ENCODE measurements at regions not wholly inside any gene's neighbourhood (a gene's known extent, or its start where the extent isn't known, plus 50 kb on each side); places are given as distances from the start of the nearest gene placed in this dataset.

DNA sequence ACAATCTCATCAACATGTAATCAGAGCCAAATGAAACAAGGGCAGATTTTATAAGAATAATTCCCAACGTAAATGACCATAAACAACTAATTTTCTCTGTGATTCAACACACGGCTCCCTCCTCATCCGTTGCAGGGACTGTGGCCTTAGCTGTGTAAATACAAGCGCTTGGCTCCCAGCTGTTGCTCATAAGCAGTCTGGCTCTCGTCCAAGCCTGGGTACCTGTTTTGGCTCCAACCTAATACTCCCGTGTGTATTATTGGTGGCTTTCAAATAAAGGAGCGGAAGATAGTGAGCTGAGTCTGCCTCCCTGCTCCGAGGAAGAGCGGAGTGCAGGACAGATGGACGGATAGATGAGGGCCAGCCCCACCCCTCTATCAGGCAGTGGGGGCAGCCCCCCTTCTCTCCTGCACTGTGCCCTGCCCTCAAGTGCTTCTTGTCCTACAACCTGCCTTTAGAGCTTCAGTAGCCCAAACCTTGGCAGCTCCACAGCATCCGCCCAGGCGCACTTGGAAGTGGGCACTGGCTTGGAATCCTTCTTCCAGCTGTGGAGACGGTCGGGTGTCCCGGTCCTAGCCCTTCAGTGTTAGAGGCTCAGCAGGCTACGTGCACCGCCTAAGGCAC lies 670.9 kb downstream of the BRD1 start:
- no peak for DNase-seq

GRCh38 chr22:49155770-49156580 lies 671.7 kb downstream of the BRD1 start:
- no peak for DNase-seq

- DNase-seq, result no peak
Observed at GRCh38 chr22:49155039-49155769, 672.5 kb downstream of the BRD1 start.

DNA sequence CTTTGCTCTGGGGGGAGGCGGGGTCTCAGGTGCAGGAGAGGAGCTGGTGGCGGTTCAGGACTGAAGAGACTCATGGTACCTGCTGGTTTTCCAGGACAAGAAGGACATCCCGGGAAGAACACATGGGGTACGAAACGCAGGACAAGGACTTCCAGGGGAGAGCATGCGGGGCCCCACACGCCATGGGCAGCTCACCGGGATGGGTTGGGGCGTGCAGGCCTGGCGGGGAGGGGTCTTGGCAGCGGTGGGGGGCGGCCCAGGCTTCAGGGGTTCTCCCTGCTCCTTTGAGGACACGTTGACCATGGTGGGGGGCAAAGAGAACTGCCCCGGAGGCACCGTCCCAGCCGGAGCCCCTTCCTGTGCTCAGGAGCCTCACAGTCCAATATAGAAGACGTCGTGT lies 673.2 kb downstream of the BRD1 start:
- DNase-seq, result no peak

GRCh38 chr22:49153921-49154320 lies 673.8 kb downstream of the BRD1 start:
- DNase-seq, result no peak

DNA sequence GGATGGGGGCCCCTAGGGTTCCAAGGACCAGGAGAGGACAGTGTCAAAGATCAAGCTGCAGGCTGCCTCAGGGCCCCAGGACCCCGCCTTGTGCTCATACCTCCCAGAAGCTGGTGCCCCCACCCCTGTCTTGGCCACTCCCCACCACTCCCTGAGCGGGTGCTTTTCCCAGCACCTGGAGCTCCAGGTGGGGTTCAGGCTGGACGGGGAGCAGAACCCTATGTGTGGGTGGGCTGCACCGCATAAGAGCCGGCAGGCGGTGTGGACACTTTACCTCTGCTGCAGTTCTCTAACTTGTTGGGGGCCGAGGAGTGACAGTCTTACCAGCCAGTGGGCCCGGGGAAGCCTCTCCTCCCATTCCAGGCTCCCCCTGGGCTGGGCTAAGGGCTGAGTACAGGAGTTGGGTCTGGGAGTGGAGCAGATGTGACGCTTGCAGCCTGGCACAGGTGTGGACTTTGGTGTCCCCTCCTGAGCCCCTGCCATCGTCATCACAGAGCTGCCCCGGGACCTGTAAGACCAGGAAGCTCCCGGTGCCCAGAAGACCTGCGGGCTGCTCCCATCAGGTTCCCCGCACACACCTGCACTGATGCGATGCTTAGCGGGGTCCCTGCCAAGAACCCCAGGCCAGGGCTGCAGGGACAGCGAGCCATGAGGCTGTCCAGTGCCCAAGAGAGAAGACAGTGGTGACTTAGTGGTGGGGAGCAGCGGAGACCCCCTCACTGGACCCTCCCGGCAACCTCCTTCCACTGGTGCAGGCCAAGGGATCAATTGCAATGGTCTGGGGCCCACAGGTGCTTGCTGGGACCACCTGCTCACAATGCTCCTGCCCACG lies 674.5 kb downstream of the BRD1 start:
- no peak for DNase-seq

GRCh38 chr22:49152127-49152938 lies 675.3 kb downstream of the BRD1 start:
- no peak for DNase-seq

GRCh38 chr22:49151256-49152126 lies 676.2 kb downstream of the BRD1 start:
- DNase-seq, result no peak

DNA sequence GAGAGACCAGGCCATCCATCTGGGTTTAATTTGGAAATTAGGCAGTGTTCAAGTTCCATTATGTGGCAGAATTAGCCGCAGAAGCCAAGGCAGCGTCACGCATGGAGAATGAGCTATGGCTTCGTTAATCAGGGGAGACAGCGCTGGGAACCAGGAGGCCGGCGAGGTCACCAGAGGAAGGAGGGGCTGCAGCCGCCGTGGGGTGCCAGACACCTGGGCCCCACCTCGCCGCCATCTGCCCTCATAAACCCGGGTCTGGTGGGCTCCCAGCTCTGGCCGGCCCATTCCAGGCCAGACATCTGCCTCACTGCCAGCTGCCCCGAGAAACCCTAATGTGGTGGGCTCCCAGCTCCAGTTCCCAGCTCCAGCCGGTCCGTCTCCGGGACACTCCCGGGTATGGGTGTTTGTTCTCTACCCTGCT lies 676.9 kb downstream of the BRD1 start:
- DNase-seq, result no peak

DNA sequence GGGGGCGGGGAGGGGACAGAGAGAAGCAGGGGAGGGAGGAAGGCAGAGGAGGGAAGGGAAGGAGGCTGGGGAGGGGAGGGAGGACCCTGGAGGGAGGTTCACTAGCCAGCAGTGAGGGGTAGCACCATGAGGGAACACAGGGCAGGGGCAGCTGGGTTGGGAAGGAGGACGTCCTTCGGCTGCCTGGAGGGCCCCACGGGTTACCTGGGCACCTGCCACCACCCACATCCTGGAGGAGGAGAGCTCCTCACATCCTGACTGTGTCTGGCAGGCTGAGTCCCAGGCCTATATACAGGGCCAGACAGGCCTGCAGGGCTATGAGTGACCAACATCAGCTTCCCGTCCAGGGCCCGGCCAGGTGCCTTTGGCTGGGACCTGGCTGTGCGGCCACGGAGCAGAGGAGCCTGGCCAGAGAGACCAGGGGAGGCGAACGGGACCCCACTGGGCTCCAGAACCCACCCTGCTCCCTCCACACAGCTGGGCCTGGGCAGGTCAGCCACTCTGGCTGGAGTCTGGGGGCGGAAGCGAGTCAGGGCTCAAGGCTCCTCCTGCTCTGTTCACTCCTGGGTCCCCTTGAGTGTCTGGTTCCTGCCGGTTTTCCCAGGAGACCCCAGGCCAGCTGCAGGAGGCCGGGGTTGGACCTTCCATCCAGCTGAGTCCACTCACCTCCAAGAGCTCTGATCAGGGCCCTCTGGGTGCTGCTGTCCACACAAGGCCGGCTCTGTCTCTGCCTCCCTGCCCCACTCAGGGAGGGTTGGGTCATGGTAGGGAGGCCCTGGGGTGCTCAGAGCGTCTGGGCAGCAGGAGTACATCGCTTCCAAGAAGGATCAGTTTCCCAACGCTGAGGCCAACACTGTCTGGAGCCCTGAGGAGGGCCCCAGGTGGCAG lies 677.7 kb downstream of the BRD1 start:
- no peak for DNase-seq

- no peak for DNase-seq
Observed at GRCh38 chr22:49148895-49149418, 678.7 kb downstream of the BRD1 start.

DNA sequence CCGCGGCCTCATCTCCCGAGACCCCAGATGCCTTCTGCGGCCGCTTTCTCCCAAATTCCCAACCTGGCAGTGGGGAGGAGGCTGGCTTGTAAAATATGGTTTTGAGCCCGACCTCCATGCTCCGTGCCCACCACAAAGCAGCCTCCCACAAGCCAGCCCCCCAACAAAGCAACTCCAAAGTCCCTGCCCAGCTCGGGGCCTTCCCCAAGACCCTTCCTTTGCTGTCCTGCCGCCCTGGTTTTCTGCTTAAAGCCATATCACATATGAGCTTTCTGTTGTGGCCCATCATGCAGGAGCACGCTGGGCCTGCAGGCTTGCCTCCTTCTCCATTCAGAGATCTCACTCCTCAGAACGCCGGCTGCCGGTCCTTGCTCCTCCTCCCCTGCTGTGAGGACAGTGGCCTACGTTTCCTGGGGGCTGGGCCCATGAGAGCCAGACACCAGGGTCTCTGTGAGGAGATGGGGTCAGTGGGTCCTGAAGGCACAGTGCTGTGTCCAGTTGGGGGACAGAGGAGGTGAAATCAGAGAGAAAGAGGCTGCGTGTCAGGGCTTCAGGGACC lies 680.0 kb downstream of the BRD1 start:
- no peak for DNase-seq

- DNase-seq, result no peak
Observed at GRCh38 chr22:49147171-49147570, 680.5 kb downstream of the BRD1 start.

DNA sequence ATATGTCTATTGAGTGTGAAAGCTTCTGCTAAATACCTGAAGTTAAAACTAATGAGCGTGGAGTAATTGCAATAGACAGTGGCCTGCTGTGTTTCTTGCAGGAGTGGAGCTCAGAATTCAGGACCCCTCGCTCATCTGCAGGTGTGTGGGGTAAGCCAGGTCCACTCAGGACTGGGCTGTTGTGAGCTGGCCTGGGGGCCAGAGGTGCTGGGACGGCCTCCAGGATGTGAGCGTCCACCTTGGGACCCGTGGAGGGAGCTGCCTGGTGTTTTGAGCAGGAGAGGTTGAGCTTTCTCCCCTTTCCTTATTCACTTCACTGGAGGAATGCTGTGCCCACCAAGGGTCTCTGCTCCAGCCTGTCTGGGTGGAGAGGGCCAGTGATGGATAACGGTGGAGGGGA lies 681.2 kb downstream of the BRD1 start:
- no peak for DNase-seq

GRCh38 chr22:49143812-49144211 lies 683.9 kb downstream of the BRD1 start:
- DNase-seq, result no peak

DNA sequence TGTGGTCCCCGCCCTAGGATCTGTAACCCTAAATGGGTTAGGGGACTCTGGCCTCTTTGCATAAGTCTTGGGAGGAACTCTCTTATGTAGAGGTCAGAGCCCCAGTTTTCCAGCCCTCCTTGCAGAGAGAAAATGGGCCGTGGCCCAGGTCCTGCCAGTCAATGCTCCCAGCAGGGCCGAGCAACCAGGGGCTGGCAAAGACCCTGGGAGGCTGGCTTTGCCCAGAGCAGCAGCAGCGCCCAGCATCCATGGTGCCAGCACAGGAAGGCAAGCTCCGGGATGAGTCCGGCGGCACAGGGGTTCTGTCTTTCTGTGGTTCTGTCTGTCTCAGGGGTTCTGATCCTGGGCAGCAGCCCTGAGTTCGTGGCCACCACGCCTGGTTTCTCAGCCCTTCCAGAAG lies 684.8 kb downstream of the BRD1 start:
- no peak for DNase-seq

GRCh38 chr22:49142296-49142695 lies 685.4 kb downstream of the BRD1 start:
- DNase-seq, result no peak

GRCh38 chr22:49141761-49142160 lies 685.9 kb downstream of the BRD1 start:
- no peak for DNase-seq

GRCh38 chr22:49140911-49141665 lies 686.6 kb downstream of the BRD1 start:
- DNase-seq, result no peak

Measured in activated effector memory CD4-positive, alpha-beta T cell treated with Interleukin-2 at 50 U/mL for 16 hours (primary cell).